ENCODE measurements at regions not wholly inside any gene's neighbourhood (a gene's known extent, or its start where the extent isn't known, plus 50 kb on each side); places are given as distances from the start of the nearest gene placed in this dataset.

GRCh38 chr1:82343381-82343780 is 542.6 kb downstream of the ADGRL2 start:
- H3K9me3 ChIP-seq (ENCODE audit: control insufficient read depth, low read length): no peaks in the 10 kb centered on the region
- H3K79me2 ChIP-seq: no peaks in the 10 kb centered on the region
- no peak overlapping the region for H3K4me3 ChIP-seq (ENCODE audit: low read depth, low read length)
- H2AFZ ChIP-seq: no peak overlapping the region
- no peak overlapping the region for H3K9ac ChIP-seq
- TF ChIP-seq, protein P1, sequence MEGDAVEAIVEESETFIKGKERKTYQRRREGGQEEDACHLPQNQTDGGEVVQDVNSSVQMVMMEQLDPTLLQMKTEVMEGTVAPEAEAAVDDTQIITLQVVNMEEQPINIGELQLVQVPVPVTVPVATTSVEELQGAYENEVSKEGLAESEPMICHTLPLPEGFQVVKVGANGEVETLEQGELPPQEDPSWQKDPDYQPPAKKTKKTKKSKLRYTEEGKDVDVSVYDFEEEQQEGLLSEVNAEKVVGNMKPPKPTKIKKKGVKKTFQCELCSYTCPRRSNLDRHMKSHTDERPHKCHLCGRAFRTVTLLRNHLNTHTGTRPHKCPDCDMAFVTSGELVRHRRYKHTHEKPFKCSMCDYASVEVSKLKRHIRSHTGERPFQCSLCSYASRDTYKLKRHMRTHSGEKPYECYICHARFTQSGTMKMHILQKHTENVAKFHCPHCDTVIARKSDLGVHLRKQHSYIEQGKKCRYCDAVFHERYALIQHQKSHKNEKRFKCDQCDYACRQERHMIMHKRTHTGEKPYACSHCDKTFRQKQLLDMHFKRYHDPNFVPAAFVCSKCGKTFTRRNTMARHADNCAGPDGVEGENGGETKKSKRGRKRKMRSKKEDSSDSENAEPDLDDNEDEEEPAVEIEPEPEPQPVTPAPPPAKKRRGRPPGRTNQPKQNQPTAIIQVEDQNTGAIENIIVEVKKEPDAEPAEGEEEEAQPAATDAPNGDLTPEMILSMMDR (IDR thresholded peaks at IDR 0.05): no peak
- no peaks in the 10 kb centered on the region for H3K4me1 ChIP-seq
- no peaks in the 10 kb centered on the region for H3K36me3 ChIP-seq (ENCODE audit: control insufficient read depth, insufficient read depth, low read length)
- no peaks in the 10 kb centered on the region for H3K27me3 ChIP-seq (ENCODE audit: control insufficient read depth, insufficient read depth, low read length)
- H3K4me2 ChIP-seq (ENCODE audit: low read length): no peak overlapping the region
- no peak overlapping the region for H3K27ac ChIP-seq

GRCh38 chr1:82337635-82338034 is 536.9 kb downstream of the ADGRL2 start:
- no peaks in the 10 kb centered on the region for H3K9me3 ChIP-seq (ENCODE audit: control insufficient read depth, low read length)
- TF ChIP-seq, protein P1 (IDR thresholded peaks at IDR 0.05): no peak
- no peak overlapping the region for H3K27ac ChIP-seq
- H3K4me1 ChIP-seq: no peaks in the 10 kb centered on the region
- no peak overlapping the region for H3K9ac ChIP-seq
- no peaks in the 10 kb centered on the region for H3K27me3 ChIP-seq (ENCODE audit: control insufficient read depth, insufficient read depth, low read length)
- H3K4me3 ChIP-seq (ENCODE audit: low read depth, low read length): no peak overlapping the region
- H3K36me3 ChIP-seq (ENCODE audit: control insufficient read depth, insufficient read depth, low read length): no peaks in the 10 kb centered on the region
- no peak overlapping the region for H2AFZ ChIP-seq
- no peaks in the 10 kb centered on the region for H3K79me2 ChIP-seq
- no peak overlapping the region for H3K4me2 ChIP-seq (ENCODE audit: low read length)

- Histone ChIP-seq H3K9me3 (ENCODE audit: control insufficient read depth, low read length) (no peaks in the 10 kb centered on the region), H3K9ac (no peak overlapping the region), H3K27ac (no peak overlapping the region), H3K4me2 (ENCODE audit: low read length) (no peak overlapping the region), H3K36me3 (ENCODE audit: control insufficient read depth, insufficient read depth, low read length) (no peaks in the 10 kb centered on the region), H3K4me3 (ENCODE audit: low read depth, low read length) (no peak overlapping the region), H3K79me2 (no peaks in the 10 kb centered on the region), H3K27me3 (ENCODE audit: control insufficient read depth, insufficient read depth, low read length) (no peaks in the 10 kb centered on the region), H2AFZ (no peak overlapping the region), H3K4me1 (no peaks in the 10 kb centered on the region)
- TF ChIP-seq, protein P1 (IDR thresholded peaks at IDR 0.05): no peak
Measured at GRCh38 chr1:82330330-82330729, 529.6 kb downstream of the ADGRL2 start.

DNA sequence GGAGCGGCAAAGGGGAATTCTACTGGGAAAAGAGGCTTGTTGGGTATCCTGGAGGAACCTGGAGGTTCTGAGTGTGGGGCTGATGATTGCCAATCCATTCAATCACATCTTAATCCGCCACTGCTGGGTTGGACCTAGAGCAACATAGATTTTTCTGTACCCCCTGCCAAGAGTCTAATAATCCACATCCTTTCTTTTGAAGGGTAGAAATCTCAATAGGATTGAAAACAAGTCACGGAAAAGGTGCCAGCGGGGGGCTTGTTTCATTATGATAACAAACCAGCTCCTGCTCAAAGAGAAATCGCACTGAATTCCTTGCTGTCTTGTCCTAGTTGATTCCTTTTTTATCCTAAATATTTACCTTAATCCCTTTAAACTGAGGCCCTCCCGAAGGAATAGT is 528.5 kb downstream of the ADGRL2 start:
- H3K79me2 ChIP-seq: no peaks in the 10 kb centered on the region
- H3K4me3 ChIP-seq (ENCODE audit: low read depth, low read length): no peak overlapping the region
- TF ChIP-seq, protein P1 (IDR thresholded peaks at IDR 0.05): no peak
- H3K9me3 ChIP-seq (ENCODE audit: control insufficient read depth, low read length): no peaks in the 10 kb centered on the region
- no peaks in the 10 kb centered on the region for H3K27me3 ChIP-seq (ENCODE audit: control insufficient read depth, insufficient read depth, low read length)
- H3K4me1 ChIP-seq: no peaks in the 10 kb centered on the region
- no peak overlapping the region for H3K4me2 ChIP-seq (ENCODE audit: low read length)
- no peaks in the 10 kb centered on the region for H3K36me3 ChIP-seq (ENCODE audit: control insufficient read depth, insufficient read depth, low read length)
- no peak overlapping the region for H3K27ac ChIP-seq
- no peak overlapping the region for H3K9ac ChIP-seq
- H2AFZ ChIP-seq: no peak overlapping the region

GRCh38 chr1:82323144-82323841 is 522.6 kb downstream of the ADGRL2 start:
- Histone ChIP-seq H2AFZ (no peak overlapping the region), H3K9me3 (ENCODE audit: control insufficient read depth, low read length) (no peaks in the 10 kb centered on the region), H3K27ac (no peak overlapping the region)

More at GRCh38 chr1:82323144-82323841, 522.6 kb downstream of the ADGRL2 start:
- Histone ChIP-seq H3K79me2 (no peaks in the 10 kb centered on the region), H3K36me3 (ENCODE audit: control insufficient read depth, insufficient read depth, low read length) (no peaks in the 10 kb centered on the region), H3K4me1 (no peaks in the 10 kb centered on the region), H3K9ac (no peak overlapping the region), H3K27me3 (ENCODE audit: control insufficient read depth, insufficient read depth, low read length) (no peaks in the 10 kb centered on the region), H3K4me2 (ENCODE audit: low read length) (no peak overlapping the region), H3K4me3 (ENCODE audit: low read depth, low read length) (no peak overlapping the region)
- TF ChIP-seq, protein P1 (IDR thresholded peaks at IDR 0.05): no peak

Data from parathyroid adenoma (tissue), 2 donors.